Bronchial epithelial cell (primary cell): ENCODE measurements at regions not wholly inside any gene's neighbourhood (a gene's known extent, or its start where the extent isn't known, plus 50 kb on each side); places are given as distances from the start of the nearest gene placed in this dataset.
"Not testable (repeated sequence)": the region's sequence is repeated elsewhere in the genome, so short reads cannot be mapped to it uniquely, and the experiment has no call there.

ENCODE experiments used
- DNase-seq: peaks from one replicate; pipeline ENCODE4 v3.0.0-alpha.2; 2010; ENCODE audit warnings: low read depth
- FAIRE-seq: peaks from 2 replicates; lab custom pipeline; 2011; peaks lifted over from hg19 to GRCh38; lab: Jason Lieb, UNC
- H3K27me3 ChIP-seq: 2 replicates; pipeline ENCODE4 v1.5.1; 2011; ENCODE audit warnings: low read length; ENCODE audit not compliant: control insufficient read depth, insufficient read depth
- H3K36me3 ChIP-seq: 2 replicates; pipeline ENCODE4 v1.5.1; 2011; ENCODE audit warnings: low read length; ENCODE audit not compliant: control insufficient read depth, insufficient read depth
- H3K4me3 ChIP-seq: 2 replicates; pipeline ENCODE4 v1.5.1; 2011; ENCODE audit warnings: mild to moderate bottlenecking, low read depth, low read length, control low read depth
- TF ChIP-seq, protein P1 (sequence below): IDR thresholded peaks from 2 replicates; pipeline ENCODE4 v1.5.1; 2011; ENCODE audit warnings: mild to moderate bottlenecking, moderate library complexity, low read length, control low read depth, inconsistent platforms; ENCODE audit not compliant: insufficient read depth, severe bottlenecking

- TF ChIP-seq, protein P1, sequence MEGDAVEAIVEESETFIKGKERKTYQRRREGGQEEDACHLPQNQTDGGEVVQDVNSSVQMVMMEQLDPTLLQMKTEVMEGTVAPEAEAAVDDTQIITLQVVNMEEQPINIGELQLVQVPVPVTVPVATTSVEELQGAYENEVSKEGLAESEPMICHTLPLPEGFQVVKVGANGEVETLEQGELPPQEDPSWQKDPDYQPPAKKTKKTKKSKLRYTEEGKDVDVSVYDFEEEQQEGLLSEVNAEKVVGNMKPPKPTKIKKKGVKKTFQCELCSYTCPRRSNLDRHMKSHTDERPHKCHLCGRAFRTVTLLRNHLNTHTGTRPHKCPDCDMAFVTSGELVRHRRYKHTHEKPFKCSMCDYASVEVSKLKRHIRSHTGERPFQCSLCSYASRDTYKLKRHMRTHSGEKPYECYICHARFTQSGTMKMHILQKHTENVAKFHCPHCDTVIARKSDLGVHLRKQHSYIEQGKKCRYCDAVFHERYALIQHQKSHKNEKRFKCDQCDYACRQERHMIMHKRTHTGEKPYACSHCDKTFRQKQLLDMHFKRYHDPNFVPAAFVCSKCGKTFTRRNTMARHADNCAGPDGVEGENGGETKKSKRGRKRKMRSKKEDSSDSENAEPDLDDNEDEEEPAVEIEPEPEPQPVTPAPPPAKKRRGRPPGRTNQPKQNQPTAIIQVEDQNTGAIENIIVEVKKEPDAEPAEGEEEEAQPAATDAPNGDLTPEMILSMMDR, result peak; percentile 3
- DNase-seq, FAIRE-seq, H3K36me3 ChIP-seq, H3K4me3 ChIP-seq, H3K27me3 ChIP-seq: not testable (repeated sequence)
These were observed 157.6 kb downstream of the KLRB1 start for GRCh38 chr12:9450127-9450567.

DNA sequence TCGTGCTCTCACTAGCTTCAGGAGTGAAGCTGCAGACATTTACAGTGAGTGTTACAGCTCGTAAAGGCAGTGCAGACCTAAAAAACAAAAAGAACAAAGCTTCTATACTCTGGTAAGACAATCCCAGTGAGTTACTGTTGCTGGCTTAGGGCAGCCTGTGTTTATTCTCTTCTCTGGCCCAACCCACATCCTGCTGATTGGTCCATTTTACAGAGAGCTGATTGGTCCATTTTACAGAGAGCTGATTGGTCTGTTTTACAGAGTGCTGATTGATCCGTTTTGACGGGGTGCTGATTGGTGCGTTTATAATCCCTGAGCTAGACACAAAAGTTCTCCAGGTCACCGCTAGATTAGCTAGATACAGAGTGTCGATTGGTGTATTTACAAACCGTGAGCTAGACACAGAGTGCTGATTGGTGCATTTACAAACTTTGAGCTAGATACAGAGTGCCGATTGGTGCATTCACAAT, 158.0 kb downstream of the KLRB1 start:
- not testable (repeated sequence) for FAIRE-seq, H3K27me3 ChIP-seq, H3K36me3 ChIP-seq, DNase-seq, H3K4me3 ChIP-seq

DNA sequence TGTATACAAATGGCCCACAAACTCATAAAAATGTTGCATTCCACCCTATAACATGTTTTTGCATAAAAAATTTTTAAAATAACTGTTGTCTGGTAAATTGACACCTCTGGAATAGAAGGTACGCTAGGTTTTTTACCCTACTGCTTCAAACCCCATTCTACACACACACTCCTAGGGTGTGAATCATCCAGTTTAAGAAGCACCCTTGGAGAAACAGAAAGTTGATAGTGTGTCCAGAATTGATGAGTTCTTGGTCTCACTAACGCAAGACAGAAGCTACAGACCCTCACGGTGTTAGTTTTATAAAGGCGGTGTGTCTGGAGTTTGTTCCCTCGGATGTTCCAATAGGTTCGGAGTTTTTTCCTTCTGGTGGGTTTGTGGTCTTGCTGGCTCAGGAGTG, 158.5 kb downstream of the KLRB1 start:
- DNase-seq (peak; percentile 14), FAIRE-seq (no peak)
- Histone ChIP-seq H3K27me3 (no peaks in the 10 kb centered on the region), H3K36me3 (no peaks in the 10 kb centered on the region), H3K4me3 (no peak overlapping the region)
- TF ChIP-seq, protein P1, result no peak

DNA sequence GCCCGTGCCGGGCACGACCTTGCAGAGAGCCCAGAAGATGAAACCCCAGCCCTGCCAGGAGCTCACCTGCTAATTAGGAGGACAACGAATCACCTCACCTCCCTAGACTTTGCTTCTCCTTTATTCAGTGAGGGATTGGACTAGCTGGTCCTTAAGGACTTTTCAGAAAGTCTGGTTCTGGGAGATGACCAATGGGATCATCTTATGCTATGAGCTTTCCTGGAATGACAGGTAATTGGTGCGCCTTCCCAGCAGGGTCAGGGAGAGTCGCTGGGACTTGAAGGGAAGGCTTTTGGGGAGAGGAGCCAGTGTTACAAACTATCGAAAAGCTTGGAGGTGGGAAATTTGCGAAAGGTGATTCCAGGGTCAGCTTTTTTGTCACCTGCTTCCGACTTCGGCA, 159.1 kb downstream of the KLRB1 start:
- not testable (repeated sequence) for H3K36me3 ChIP-seq, H3K27me3 ChIP-seq, FAIRE-seq
- peak; percentile 34 for DNase-seq
- peak overlapping the region; percentile 52 for H3K4me3 ChIP-seq

DNA sequence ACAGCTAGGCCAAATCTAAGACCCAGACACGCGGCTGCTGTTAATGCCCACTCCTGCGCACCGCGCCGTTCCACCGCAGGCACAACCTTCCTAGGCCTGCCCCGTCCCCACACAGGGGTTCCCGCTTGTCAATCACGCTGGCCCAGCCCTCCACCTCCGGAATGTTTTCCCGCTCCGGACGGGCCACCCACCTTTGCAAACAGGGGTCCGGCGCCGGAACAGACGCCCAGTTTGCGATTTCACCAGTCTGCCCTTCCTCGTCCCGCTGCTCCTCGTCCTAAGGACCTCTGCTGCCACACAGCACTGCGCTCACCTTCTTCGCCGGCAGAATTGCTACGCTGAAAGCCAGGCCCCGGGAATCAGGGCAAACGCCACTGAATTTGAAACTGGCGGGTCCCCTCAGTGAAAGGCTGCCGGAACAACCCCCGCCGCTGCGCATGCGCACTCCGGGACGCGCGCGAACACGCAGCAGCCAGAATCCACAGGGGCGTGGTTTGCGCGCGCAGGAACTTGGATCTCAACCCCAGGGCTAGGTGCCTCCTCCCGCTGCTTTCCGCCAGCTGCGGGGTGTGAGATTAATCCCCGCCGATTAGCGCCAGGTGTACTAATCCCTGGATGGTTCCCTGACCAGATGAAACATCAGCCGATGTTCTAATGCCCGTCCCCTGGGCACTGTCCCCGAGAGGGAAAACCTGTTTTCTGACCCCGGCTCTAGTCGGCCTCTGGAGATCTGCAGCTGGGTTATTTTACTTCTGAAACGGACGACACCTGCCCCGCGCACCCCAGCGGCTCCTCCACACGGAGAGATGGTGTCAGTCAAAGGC, 159.7 kb downstream of the KLRB1 start:
- not testable (repeated sequence) for H3K36me3 ChIP-seq, H3K27me3 ChIP-seq, FAIRE-seq
- peak; percentile 51 for DNase-seq
- peak overlapping the region; percentile 52 for H3K4me3 ChIP-seq

GRCh38 chr12:9446883-9447761, 160.6 kb downstream of the KLRB1 start:
- not testable (repeated sequence) for DNase-seq, H3K27me3 ChIP-seq, FAIRE-seq, H3K36me3 ChIP-seq
- H3K4me3 ChIP-seq, result peak overlapping the region; percentile 52

DNA sequence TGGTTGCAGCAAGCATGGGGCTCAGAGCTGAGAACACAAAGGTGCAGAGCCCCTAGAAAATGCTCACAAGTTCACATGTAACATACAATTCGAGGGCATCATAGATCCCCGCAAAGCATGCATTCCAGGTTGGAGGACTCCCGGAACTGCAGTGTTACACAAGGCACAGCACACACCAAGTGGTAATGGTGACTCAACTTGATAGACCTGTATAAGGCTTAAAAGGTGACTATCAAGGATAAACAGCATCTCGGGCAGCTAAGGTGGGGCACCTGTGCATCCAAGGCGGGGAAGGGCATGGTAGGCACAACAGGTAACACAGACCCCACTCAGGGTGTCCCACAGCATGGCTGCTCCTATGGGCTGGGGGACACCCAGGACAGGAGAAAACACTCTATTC, 167.3 kb downstream of the KLRB1 start:
- not testable (repeated sequence) for H3K27me3 ChIP-seq, DNase-seq, FAIRE-seq, H3K4me3 ChIP-seq, H3K36me3 ChIP-seq

GRCh38 chr12:9435682-9436081, 172.0 kb downstream of the KLRB1 start:
- H3K36me3 ChIP-seq, H3K4me3 ChIP-seq, FAIRE-seq, DNase-seq, H3K27me3 ChIP-seq: not testable (repeated sequence)

DNA sequence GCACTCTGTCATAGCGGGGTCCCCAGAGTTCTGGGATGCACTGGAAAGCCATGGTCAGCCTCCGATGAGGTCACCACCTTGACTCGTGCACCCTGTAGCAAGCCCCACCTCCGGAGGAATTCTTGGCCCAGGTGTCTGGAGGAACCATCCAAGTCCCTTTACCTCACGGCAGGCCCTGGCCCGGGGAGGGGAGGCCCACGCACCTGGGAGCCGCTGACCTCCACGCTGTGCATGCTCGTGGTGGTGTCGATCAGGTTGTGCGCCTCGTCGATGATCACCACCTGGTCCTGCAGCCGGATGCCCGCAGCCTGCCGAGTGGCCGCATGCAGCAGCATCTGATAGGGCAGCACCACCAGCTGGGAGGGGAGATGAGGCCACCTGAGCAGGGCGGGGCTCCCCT, 177.3 kb downstream of the KLRB1 start:
- not testable (repeated sequence) for DNase-seq, H3K36me3 ChIP-seq, FAIRE-seq, H3K4me3 ChIP-seq, H3K27me3 ChIP-seq

GRCh38 chr12:9428856-9429255, 178.9 kb downstream of the KLRB1 start:
- not testable (repeated sequence) for H3K36me3 ChIP-seq, H3K27me3 ChIP-seq, H3K4me3 ChIP-seq, DNase-seq, FAIRE-seq

DNA sequence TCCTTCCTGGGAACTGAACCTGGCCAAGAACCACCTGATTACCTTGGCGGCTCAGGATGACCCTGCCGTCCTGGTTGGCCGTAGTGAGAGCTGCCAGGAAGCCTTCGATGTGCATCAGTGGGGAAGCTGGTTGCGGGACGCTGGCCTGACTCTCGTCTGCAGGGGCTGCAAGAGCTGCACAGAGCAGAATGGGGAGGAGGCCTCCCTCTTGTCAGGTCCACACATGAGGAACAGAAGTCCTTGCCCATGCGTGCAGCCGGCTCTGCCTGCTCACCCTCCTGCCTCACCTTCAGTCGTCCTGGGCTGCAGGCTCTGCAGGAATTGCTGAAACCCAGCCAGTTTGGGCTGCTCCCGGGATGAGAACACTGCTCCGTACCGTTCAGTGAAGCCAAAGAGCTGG, 182.3 kb downstream of the KLRB1 start:
- DNase-seq, H3K36me3 ChIP-seq, H3K4me3 ChIP-seq, FAIRE-seq, H3K27me3 ChIP-seq: not testable (repeated sequence)

- FAIRE-seq, H3K27me3 ChIP-seq, H3K4me3 ChIP-seq, DNase-seq, H3K36me3 ChIP-seq: not testable (repeated sequence)
These were observed 183.5 kb downstream of the KLRB1 start for GRCh38 chr12:9424175-9424740.
